GM23338 (cell line): ENCODE measurements at regions not wholly inside any gene's neighbourhood (a gene's known extent, or its start where the extent isn't known, plus 50 kb on each side); places are given as distances from the start of the nearest gene placed in this dataset.

Experiments
- ATAC-seq: fragments of 200-7000 bp; cut with Tn5 transposase; 3 replicates; pipeline ENCODE4 v1.9.1; 2020
- DNase-seq: peaks from one replicate; pipeline ENCODE4 v3.0.0-alpha.2; 2015; ENCODE audit warnings: low spot score
- H2AFZ ChIP-seq: fragments of 200-600 bp; sonication (generic); 2 replicates; pipeline ENCODE4 v1.8.0; 2016; ENCODE audit warnings: antibody characterized with exemption, mild to moderate bottlenecking, moderate library complexity
- H3F3A ChIP-seq: fragments of 200-600 bp; sonication (generic); replicated peaks from 2 replicates; pipeline ENCODE4 v1.8.0; 2017; ENCODE audit warnings: antibody characterized with exemption, mixed run types, low read depth
- H3K27ac ChIP-seq: fragments of 200-600 bp; sonication (generic); 2 replicates; pipeline ENCODE4 v1.6.1; 2016; ENCODE audit warnings: low read depth
- H3K27me3 ChIP-seq: fragments of 200-600 bp; sonication (generic); 2 replicates; pipeline ENCODE4 v1.8.0; 2016; ENCODE audit warnings: mild to moderate bottlenecking, mixed run types, moderate library complexity; ENCODE audit not compliant: insufficient read depth
- H3K36me3 ChIP-seq: fragments of 200-600 bp; sonication (generic); 2 replicates; pipeline ENCODE4 v1.8.0; 2016; ENCODE audit warnings: mild to moderate bottlenecking; ENCODE audit not compliant: insufficient read depth
- H3K4me1 ChIP-seq: fragments of 200-600 bp; sonication (generic); 2 replicates; pipeline ENCODE4 v1.8.0; 2016; ENCODE audit warnings: mild to moderate bottlenecking, moderate library complexity; ENCODE audit not compliant: insufficient read depth
- H3K4me2 ChIP-seq: fragments of 200-600 bp; sonication (generic); 2 replicates; pipeline ENCODE4 v1.7.1; 2017; ENCODE audit warnings: mixed run types
- H3K4me3 ChIP-seq: fragments of 200-600 bp; sonication (generic); 2 replicates; pipeline ENCODE4 v1.6.1; 2016; ENCODE audit warnings: mixed run types
- H3K79me2 ChIP-seq: fragments of 200-600 bp; sonication (generic); replicated peaks from 2 replicates; pipeline ENCODE4 v1.8.0; 2017; ENCODE audit warnings: mild to moderate bottlenecking; ENCODE audit not compliant: insufficient read depth
- H3K9me2 ChIP-seq: fragments of 200-600 bp; sonication (generic); 2 replicates; pipeline ENCODE4 v1.8.0; 2017; ENCODE audit not compliant: insufficient read depth
- H4K20me1 ChIP-seq: fragments of 200-600 bp; sonication (generic); replicated peaks from 2 replicates; pipeline ENCODE4 v1.8.0; 2017; ENCODE audit warnings: mild to moderate bottlenecking; ENCODE audit not compliant: insufficient read depth
- H3K27ac Mint-ChIP-seq: 2 replicates; pipeline ENCODE4 v1.8.0; 2020; ENCODE audit warnings: inconsistent platforms, mild to moderate bottlenecking, moderate library complexity, mixed read lengths
- H3K27me3 Mint-ChIP-seq: 3 replicates; pipeline ENCODE4 v1.8.0; 2022; ENCODE audit warnings: low read depth, mild to moderate bottlenecking, moderate library complexity, mixed read lengths, inconsistent platforms; ENCODE audit not compliant: insufficient read depth, poor library complexity
- H3K36me3 Mint-ChIP-seq: 3 replicates; pipeline ENCODE4 v1.8.0; 2021; ENCODE audit warnings: low read depth, mild to moderate bottlenecking, inconsistent platforms, moderate library complexity, mixed read lengths
- H3K4me1 Mint-ChIP-seq: 3 replicates; pipeline ENCODE4 v1.8.0; 2020; ENCODE audit warnings: mild to moderate bottlenecking, inconsistent platforms, mixed read lengths
- H3K4me3 Mint-ChIP-seq: 3 replicates; pipeline ENCODE4 v1.8.0; 2021; ENCODE audit warnings: moderate library complexity, mild to moderate bottlenecking, inconsistent platforms, mixed read lengths
- H3K9me3 Mint-ChIP-seq: 3 replicates; pipeline ENCODE4 v1.8.0; 2020; ENCODE audit warnings: moderate library complexity, mild to moderate bottlenecking, inconsistent platforms, mixed read lengths
- CREB1 ChIP-seq: fragments of 250-450 bp; sonication (Bioruptor Pico); IDR thresholded peaks from 2 replicates; pipeline ENCODE4 v1.5.0; 2020; ENCODE audit warnings: low read depth, mild to moderate bottlenecking, moderate library complexity
- EZH2phosphoT487 ChIP-seq: fragments of 200-600 bp; sonication (generic); IDR thresholded peaks from one replicate; pipeline ENCODE4 v1.8.1; 2018; ENCODE audit warnings: antibody characterized with exemption; ENCODE audit not compliant: unreplicated experiment
- POLR2AphosphoS5 ChIP-seq: IDR thresholded peaks from 2 replicates; pipeline ENCODE4 v1.6.1; 2016; ENCODE audit warnings: antibody characterized with exemption, low read depth
- TF ChIP-seq, protein P1 (sequence below): fragments of 250-450 bp; sonication (Bioruptor Pico); IDR thresholded peaks from 2 replicates; pipeline ENCODE4 v1.5.0; 2020; ENCODE audit warnings: mild to moderate bottlenecking, moderate library complexity
- TF ChIP-seq, protein P2 (sequence below), 2 experiments: fragments of 200-600 bp in 1 of 2; sonication (generic) in 1 of 2; conservative IDR thresholded peaks; 2 replicates each; pipeline versions ENCODE4 v1.5.1 to v1.6.1; 2016 to 2017; ENCODE audit warnings: antibody characterized with exemption in 2 of 2, low read depth in 2 of 2, mild to moderate bottlenecking in 2 of 2, moderate library complexity in 1 of 2

DNA sequence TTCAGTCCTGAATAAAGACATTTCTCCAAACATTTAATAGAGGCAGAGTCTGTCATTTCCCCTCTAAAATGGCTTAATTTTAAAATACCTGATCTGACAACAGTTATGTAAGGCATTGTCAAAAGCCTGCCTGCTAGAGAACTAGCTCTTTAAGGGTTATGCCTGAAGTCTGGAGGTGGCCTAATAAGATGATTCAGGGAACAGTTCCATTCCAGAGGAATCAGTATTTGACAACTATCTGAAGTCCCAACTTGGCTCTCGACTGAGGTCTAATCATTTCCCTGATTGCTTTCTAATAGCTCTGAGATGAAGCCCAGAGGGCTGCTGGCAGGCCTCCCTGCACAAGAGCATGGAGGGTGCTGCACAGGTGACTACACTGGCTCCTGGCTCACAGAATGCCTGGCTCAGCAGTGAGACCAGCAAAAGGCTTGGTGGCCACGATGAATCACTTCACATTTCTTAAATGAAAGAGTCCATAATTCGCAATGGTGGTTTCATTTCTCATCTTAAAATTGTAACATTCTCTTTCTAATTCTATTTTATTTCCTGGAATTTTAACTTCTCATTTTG lies 509.6 kb upstream of the POM121L12 start:
- H3K27ac Mint-ChIP-seq = no peak overlapping the region
- H3K4me1 Mint-ChIP-seq = no peaks in the 10 kb centered on the region
- Histone ChIP-seq H3K4me3 (no peak overlapping the region), H4K20me1 (no peaks in the 10 kb centered on the region), H3K27me3 (no peaks in the 10 kb centered on the region), H3F3A (no peaks in the 10 kb centered on the region), H3K9me2 (no peaks in the 10 kb centered on the region), H3K79me2 (no peaks in the 10 kb centered on the region), H3K27ac (no peak overlapping the region), H3K36me3 (no peaks in the 10 kb centered on the region), H3K4me1 (no peaks in the 10 kb centered on the region), H3K4me2 (no peak overlapping the region), H2AFZ (no peak overlapping the region)
- TF ChIP-seq, protein P1, sequence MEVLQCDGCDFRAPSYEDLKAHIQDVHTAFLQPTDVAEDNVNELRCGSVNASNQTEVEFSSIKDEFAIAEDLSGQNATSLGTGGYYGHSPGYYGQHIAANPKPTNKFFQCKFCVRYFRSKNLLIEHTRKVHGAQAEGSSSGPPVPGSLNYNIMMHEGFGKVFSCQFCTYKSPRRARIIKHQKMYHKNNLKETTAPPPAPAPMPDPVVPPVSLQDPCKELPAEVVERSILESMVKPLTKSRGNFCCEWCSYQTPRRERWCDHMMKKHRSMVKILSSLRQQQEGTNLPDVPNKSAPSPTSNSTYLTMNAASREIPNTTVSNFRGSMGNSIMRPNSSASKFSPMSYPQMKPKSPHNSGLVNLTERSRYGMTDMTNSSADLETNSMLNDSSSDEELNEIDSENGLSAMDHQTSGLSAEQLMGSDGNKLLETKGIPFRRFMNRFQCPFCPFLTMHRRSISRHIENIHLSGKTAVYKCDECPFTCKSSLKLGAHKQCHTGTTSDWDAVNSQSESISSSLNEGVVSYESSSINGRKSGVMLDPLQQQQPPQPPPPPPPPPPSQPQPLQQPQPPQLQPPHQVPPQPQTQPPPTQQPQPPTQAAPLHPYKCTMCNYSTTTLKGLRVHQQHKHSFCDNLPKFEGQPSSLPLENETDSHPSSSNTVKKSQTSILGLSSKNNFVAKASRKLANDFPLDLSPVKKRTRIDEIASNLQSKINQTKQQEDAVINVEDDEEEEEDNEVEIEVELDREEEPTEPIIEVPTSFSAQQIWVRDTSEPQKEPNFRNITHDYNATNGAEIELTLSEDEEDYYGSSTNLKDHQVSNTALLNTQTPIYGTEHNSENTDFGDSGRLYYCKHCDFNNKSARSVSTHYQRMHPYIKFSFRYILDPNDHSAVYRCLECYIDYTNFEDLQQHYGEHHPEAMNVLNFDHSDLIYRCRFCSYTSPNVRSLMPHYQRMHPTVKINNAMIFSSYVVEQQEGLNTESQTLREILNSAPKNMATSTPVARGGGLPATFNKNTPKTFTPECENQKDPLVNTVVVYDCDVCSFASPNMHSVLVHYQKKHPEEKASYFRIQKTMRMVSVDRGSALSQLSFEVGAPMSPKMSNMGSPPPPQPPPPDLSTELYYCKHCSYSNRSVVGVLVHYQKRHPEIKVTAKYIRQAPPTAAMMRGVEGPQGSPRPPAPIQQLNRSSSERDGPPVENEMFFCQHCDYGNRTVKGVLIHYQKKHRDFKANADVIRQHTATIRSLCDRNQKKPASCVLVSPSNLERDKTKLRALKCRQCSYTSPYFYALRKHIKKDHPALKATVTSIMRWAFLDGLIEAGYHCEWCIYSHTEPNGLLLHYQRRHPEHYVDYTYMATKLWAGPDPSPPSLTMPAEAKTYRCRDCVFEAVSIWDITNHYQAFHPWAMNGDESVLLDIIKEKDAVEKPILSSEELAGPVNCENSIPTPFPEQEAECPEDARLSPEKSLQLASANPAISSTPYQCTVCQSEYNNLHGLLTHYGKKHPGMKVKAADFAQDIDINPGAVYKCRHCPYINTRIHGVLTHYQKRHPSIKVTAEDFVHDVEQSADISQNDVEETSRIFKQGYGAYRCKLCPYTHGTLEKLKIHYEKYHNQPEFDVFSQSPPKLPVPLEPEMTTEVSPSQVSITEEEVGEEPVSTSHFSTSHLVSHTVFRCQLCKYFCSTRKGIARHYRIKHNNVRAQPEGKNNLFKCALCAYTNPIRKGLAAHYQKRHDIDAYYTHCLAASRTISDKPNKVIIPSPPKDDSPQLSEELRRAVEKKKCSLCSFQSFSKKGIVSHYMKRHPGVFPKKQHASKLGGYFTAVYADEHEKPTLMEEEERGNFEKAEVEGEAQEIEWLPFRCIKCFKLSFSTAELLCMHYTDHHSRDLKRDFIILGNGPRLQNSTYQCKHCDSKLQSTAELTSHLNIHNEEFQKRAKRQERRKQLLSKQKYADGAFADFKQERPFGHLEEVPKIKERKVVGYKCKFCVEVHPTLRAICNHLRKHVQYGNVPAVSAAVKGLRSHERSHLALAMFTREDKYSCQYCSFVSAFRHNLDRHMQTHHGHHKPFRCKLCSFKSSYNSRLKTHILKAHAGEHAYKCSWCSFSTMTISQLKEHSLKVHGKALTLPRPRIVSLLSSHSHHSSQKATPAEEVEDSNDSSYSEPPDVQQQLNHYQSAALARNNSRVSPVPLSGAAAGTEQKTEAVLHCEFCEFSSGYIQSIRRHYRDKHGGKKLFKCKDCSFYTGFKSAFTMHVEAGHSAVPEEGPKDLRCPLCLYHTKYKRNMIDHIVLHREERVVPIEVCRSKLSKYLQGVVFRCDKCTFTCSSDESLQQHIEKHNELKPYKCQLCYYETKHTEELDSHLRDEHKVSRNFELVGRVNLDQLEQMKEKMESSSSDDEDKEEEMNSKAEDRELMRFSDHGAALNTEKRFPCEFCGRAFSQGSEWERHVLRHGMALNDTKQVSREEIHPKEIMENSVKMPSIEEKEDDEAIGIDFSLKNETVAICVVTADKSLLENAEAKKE = no peak
- TF ChIP-seq POLR2AphosphoS5 (no peak), EZH2phosphoT487 (no peak), CREB1 (CRISPR knock-in tag) (no peak)
- TF ChIP-seq, protein P2, sequence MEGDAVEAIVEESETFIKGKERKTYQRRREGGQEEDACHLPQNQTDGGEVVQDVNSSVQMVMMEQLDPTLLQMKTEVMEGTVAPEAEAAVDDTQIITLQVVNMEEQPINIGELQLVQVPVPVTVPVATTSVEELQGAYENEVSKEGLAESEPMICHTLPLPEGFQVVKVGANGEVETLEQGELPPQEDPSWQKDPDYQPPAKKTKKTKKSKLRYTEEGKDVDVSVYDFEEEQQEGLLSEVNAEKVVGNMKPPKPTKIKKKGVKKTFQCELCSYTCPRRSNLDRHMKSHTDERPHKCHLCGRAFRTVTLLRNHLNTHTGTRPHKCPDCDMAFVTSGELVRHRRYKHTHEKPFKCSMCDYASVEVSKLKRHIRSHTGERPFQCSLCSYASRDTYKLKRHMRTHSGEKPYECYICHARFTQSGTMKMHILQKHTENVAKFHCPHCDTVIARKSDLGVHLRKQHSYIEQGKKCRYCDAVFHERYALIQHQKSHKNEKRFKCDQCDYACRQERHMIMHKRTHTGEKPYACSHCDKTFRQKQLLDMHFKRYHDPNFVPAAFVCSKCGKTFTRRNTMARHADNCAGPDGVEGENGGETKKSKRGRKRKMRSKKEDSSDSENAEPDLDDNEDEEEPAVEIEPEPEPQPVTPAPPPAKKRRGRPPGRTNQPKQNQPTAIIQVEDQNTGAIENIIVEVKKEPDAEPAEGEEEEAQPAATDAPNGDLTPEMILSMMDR (conservative IDR thresholded peaks at IDR 0.05; ENCODE audit: low read depth in 2 of 2) = no peak
- H3K4me3 Mint-ChIP-seq = no peak overlapping the region
- no peaks in the 10 kb centered on the region; the same call in 2 of the 3 replicates for H3K9me3 Mint-ChIP-seq
- peaks cover 3% of the 10 kb centered on the region for H3K27me3 Mint-ChIP-seq
- ATAC-seq (no peak), DNase-seq (no peak)
- H3K36me3 Mint-ChIP-seq = no peaks in the 10 kb centered on the region
